ENCODE measurements at regions not wholly inside any gene's neighbourhood (a gene's known extent, or its start where the extent isn't known, plus 50 kb on each side); places are given as distances from the start of the nearest gene placed in this dataset.

- POLR2A ChIA-PET = no interaction called here
- Histone ChIP-seq H3K9me1 (replicated peaks; ENCODE audit: control insufficient read depth, extremely low read depth, insufficient read depth, low read length) (no peaks in the 10 kb centered on the region), H4K20me1 (replicated peaks; ENCODE audit: control insufficient read depth, extremely low read depth, insufficient read depth, low read length) (no peaks in the 10 kb centered on the region), H3K27ac (ENCODE audit: insufficient read depth, low read depth, low read length) (no peak overlapping the region), H3K36me3 (ENCODE audit: control insufficient read depth in 2 of 2, extremely low read depth in 1 of 2, insufficient read depth in 2 of 2, low read length in 2 of 2) (no peaks in the 10 kb centered on the region), H3K4me1 (ENCODE audit: control insufficient read depth, extremely low read depth, insufficient read depth, low read length) (no peaks in the 10 kb centered on the region), H3K4me3 (replicated peaks in 1 of 3; ENCODE audit: insufficient read depth in 1 of 3, low read depth in 1 of 3, low read length in 3 of 3) (no peak overlapping the region), H3K9ac (replicated peaks; ENCODE audit: extremely low read depth, insufficient read depth, low read length) (no peak overlapping the region), H3K4me2 (ENCODE audit: insufficient read depth, low read length) (no peak overlapping the region), H3K79me2 (ENCODE audit: control insufficient read depth, insufficient read depth, low read length) (no peaks in the 10 kb centered on the region), H2AFZ (ENCODE audit: low read depth, low read length) (no peak overlapping the region), H3K27me3 (ENCODE audit: control insufficient read depth in 2 of 2, insufficient read depth in 2 of 2, low read length in 2 of 2) (no peaks in the 10 kb centered on the region), H3K9me3 (replicated peaks; ENCODE audit: control insufficient read depth, insufficient read depth, low read length) (peaks cover 6% of the 10 kb centered on the region)
- CTCF ChIA-PET = no interaction called here
- no TSS peak for BruUV-seq (replicated peaks)
- DNase-seq (ENCODE audit: low read depth, low spot score) = no peak
- dilution Hi-C loops (cut with MboI; ENCODE audit: extremely low pct_ligation_motif_present, low sequenced_read_pairs) = no loop called here
- intact Hi-C loops (cut with micrococcal nuclease) = no loop called here
- FAIRE-seq = no peak
- no peak for TF ChIP-seq POLR2A (IDR thresholded peaks at IDR 0.05; ENCODE audit: low read depth, low read length)
- TF ChIP-seq JUN (IDR thresholded peaks at IDR 0.05; ENCODE audit: borderline replicate concordance, insufficient read depth, insufficient read length, low read depth) = no peak
- TF ChIP-seq MYC (IDR thresholded peaks at IDR 0.05; ENCODE audit: low read depth, low read length) = no peak
- no peak for TF ChIP-seq CTCF (IDR thresholded peaks at IDR 0.05; ENCODE audit: extremely low read depth in 1 of 2, insufficient read depth in 1 of 2, low read depth in 1 of 2, low read length in 2 of 2)
- no peak for TF ChIP-seq FOS (IDR thresholded peaks at IDR 0.05; ENCODE audit: borderline replicate concordance, insufficient read depth, low read length)
- no peak for TF ChIP-seq EZH2 (IDR thresholded peaks at IDR 0.05; ENCODE audit: borderline replicate concordance, low read depth, low read length, severe bottlenecking)
- TF ChIP-seq MAX (IDR thresholded peaks at IDR 0.05; ENCODE audit: insufficient read depth, insufficient read length) = no peak
- TF ChIP-seq POLR2AphosphoS5 (IDR thresholded peaks at IDR 0.05; ENCODE audit: insufficient read depth, low read depth, low read length) = no peak
- TF ChIP-seq GATA2 (IDR thresholded peaks at IDR 0.05; ENCODE audit: insufficient read depth, insufficient read length, low read depth, low read length) = no peak
Observed at GRCh38 chr17:71163813-71164122, 957.1 kb upstream of the SOX9 start.

Data from endothelial cell of umbilical vein (primary cell).